22Rv1 (cell line): ENCODE measurements at regions not wholly inside any gene's neighbourhood (a gene's known extent, or its start where the extent isn't known, plus 50 kb on each side); places are given as distances from the start of the nearest gene placed in this dataset.

ENCODE experiments used
- H3K27ac ChIP-seq: fragments of 450-650 bp; 2 replicates; pipeline ENCODE4 v1.5.1; 2017
- CTCF ChIP-seq: fragments of 450-650 bp; IDR thresholded peaks from 2 replicates; pipeline ENCODE4 v1.5.1; 2017; ENCODE audit warnings: mild to moderate bottlenecking
- ZFX ChIP-seq: fragments of 450-650 bp; IDR thresholded peaks from 2 replicates; pipeline ENCODE4 v1.6.1; 2017; ENCODE audit warnings: antibody characterized with exemption, borderline replicate concordance

GRCh38 chr11:88231894-88232482, 56.7 kb upstream of the RAB38 start:
- no peak overlapping the region for H3K27ac ChIP-seq
- TF ChIP-seq CTCF (peak; percentile 73), ZFX (no peak)

GRCh38 chr11:88229303-88229702, 54.1 kb upstream of the RAB38 start:
- no peak for TF ChIP-seq ZFX
- TF ChIP-seq CTCF, result no peak
- H3K27ac ChIP-seq, result no peak overlapping the region
